GM19025 (cell line): ENCODE measurements at regions not wholly inside any gene's neighbourhood (a gene's known extent, or its start where the extent isn't known, plus 50 kb on each side); places are given as distances from the start of the nearest gene placed in this dataset.

Experiments
- ATAC-seq: cut with Tn5 transposase; IDR thresholded peaks from one replicate; pipeline ENCODE4 v1.9.1; 2021; ENCODE audit warnings: mild to moderate bottlenecking, low read depth, moderate library complexity; ENCODE audit not compliant: unreplicated experiment

- ATAC-seq, result no peak
These were observed 659.0 kb downstream of the PTPRC start for GRCh38 chr1:199297887-199298286.

- ATAC-seq, result no peak
These were observed 660.0 kb downstream of the PTPRC start for GRCh38 chr1:199298825-199299224.

- no peak for ATAC-seq
These were observed 662.8 kb downstream of the PTPRC start for GRCh38 chr1:199301472-199302217.

GRCh38 chr1:199302554-199302953 is 663.7 kb downstream of the PTPRC start:
- no peak for ATAC-seq

GRCh38 chr1:199303035-199303434 is 664.2 kb downstream of the PTPRC start:
- no peak for ATAC-seq

- ATAC-seq, result no peak
These were observed 666.2 kb downstream of the PTPRC start for GRCh38 chr1:199305053-199305452.

GRCh38 chr1:199307496-199308264 is 668.8 kb downstream of the PTPRC start:
- no peak for ATAC-seq

GRCh38 chr1:199308349-199308846 is 669.6 kb downstream of the PTPRC start:
- no peak for ATAC-seq

- ATAC-seq, result no peak
These were observed 671.9 kb downstream of the PTPRC start for GRCh38 chr1:199310708-199311107.

- ATAC-seq, result no peak
These were observed 672.8 kb downstream of the PTPRC start for GRCh38 chr1:199311478-199312262.

GRCh38 chr1:199312626-199313025 is 673.8 kb downstream of the PTPRC start:
- ATAC-seq, result no peak

- no peak for ATAC-seq
These were observed 674.6 kb downstream of the PTPRC start for GRCh38 chr1:199313444-199313843.

GRCh38 chr1:199319341-199319740 is 680.5 kb downstream of the PTPRC start:
- ATAC-seq, result no peak

GRCh38 chr1:199322278-199322677 is 683.4 kb downstream of the PTPRC start:
- ATAC-seq, result no peak

GRCh38 chr1:199333180-199333579 is 694.3 kb upstream of the NR5A2 start:
- ATAC-seq, result no peak

- no peak for ATAC-seq
These were observed 692.0 kb upstream of the NR5A2 start for GRCh38 chr1:199335496-199335895.

- ATAC-seq, result no peak
These were observed 690.5 kb upstream of the NR5A2 start for GRCh38 chr1:199336745-199337640.

GRCh38 chr1:199338760-199339159 is 688.8 kb upstream of the NR5A2 start:
- no peak for ATAC-seq

GRCh38 chr1:199352351-199352750 is 675.2 kb upstream of the NR5A2 start:
- ATAC-seq, result no peak

GRCh38 chr1:199353906-199354305 is 673.6 kb upstream of the NR5A2 start:
- no peak for ATAC-seq
